IMR-90 (cell line): ENCODE measurements at regions not wholly inside any gene's neighbourhood (a gene's known extent, or its start where the extent isn't known, plus 50 kb on each side); places are given as distances from the start of the nearest gene placed in this dataset.
"Not testable (repeated sequence)": the region's sequence is repeated elsewhere in the genome, so short reads cannot be mapped to it uniquely, and the experiment has no call there.

Source experiments
- ATAC-seq: fragments of 200-7000 bp; cut with Tn5 transposase; 2 replicates; pipeline ENCODE4 v1.9.1; 2020; ENCODE audit warnings: low read depth, mild to moderate bottlenecking, moderate library complexity
- BruUV-seq: library from RNA; stranded (reverse); fragments of 400-500 nt; replicated peaks from 2 replicates; lab custom pipeline; 2021; lab: Mats Ljungman, UMichigan
- CTCF ChIA-PET: fragments of 300-600 bp; formaldehyde crosslinking; extraction: SDS; loops from one replicate; lab custom pipeline; 2021; ENCODE audit warnings: antibody characterized with exemption; lab: Yijun Ruan, JAX
- POLR2A ChIA-PET: fragments of 300-600 bp; sonication (Branson Sonifier 250); formaldehyde crosslinking; loops from one replicate; lab custom pipeline; 2022; ENCODE audit warnings: antibody characterized with exemption; ENCODE audit not compliant: unreplicated experiment; lab: Charles Lee
- DNase-seq: peaks from one replicate; pipeline ENCODE4 v3.0.0; 2013
- H2AFZ ChIP-seq: replicated peaks from 2 replicates; pipeline ENCODE3; 2013; ENCODE audit warnings: low read length, mild to moderate bottlenecking; ENCODE audit not compliant: poor library complexity
- H2AK5ac ChIP-seq: 2 replicates; pipeline ENCODE4 v1.6.1; 2013; ENCODE audit warnings: low read depth, low read length, inconsistent platforms
- H2AK9ac ChIP-seq: replicated peaks from 2 replicates; pipeline ENCODE3; 2013; ENCODE audit warnings: mild to moderate bottlenecking, low read depth, low read length, moderate library complexity; ENCODE audit not compliant: poor library complexity
- H2BK120ac ChIP-seq: 2 replicates; pipeline ENCODE4 v1.6.1; 2013; ENCODE audit warnings: low read depth, low read length, inconsistent platforms
- H2BK15ac ChIP-seq: 3 replicates; pipeline ENCODE4 v1.6.1; 2013; ENCODE audit warnings: low read depth, low read length, inconsistent platforms
- H2BK20ac ChIP-seq: 2 replicates; pipeline ENCODE4 v1.6.1; 2013; ENCODE audit warnings: low read depth, mild to moderate bottlenecking, inconsistent platforms, low read length, moderate library complexity
- H2BK5ac ChIP-seq: 2 replicates; pipeline ENCODE4 v1.6.1; 2013; ENCODE audit warnings: mild to moderate bottlenecking, low read depth, low read length, inconsistent platforms; ENCODE audit not compliant: poor library complexity, severe bottlenecking
- H3K14ac ChIP-seq: replicated peaks from 2 replicates; pipeline ENCODE4 v1.6.1; 2013; ENCODE audit warnings: low read depth, low read length, inconsistent platforms
- H3K18ac ChIP-seq: 2 replicates; pipeline ENCODE4 v1.6.1; 2013; ENCODE audit warnings: low read depth, low read length, control low read depth
- H3K23ac ChIP-seq: 2 replicates; pipeline ENCODE4 v1.6.1; 2013; ENCODE audit warnings: low read depth, low read length, inconsistent platforms
- H3K27ac ChIP-seq: 2 replicates; pipeline ENCODE4 v1.5.1; 2013; ENCODE audit warnings: mild to moderate bottlenecking, control low read depth, low read length; ENCODE audit not compliant: insufficient read depth
- H3K27me3 ChIP-seq: 2 replicates; pipeline ENCODE4 v1.6.1; 2013; ENCODE audit warnings: low read length; ENCODE audit not compliant: control insufficient read depth, insufficient read depth
- H3K36me3 ChIP-seq: 2 replicates; pipeline ENCODE4 v1.6.1; 2013; ENCODE audit warnings: low read length, mixed read lengths; ENCODE audit not compliant: control insufficient read depth, insufficient read depth
- H3K4ac ChIP-seq: 2 replicates; pipeline ENCODE4 v1.6.1; 2013; ENCODE audit warnings: low read depth, low read length, inconsistent platforms
- H3K4me1 ChIP-seq: 2 replicates; pipeline ENCODE4 v1.6.1; 2013; ENCODE audit warnings: low read length, mixed read lengths; ENCODE audit not compliant: control insufficient read depth, insufficient read depth
- H3K4me2 ChIP-seq: 2 replicates; pipeline ENCODE4 v1.6.1; 2013; ENCODE audit warnings: low read depth, mild to moderate bottlenecking, control low read depth, low read length, moderate library complexity
- H3K4me3 ChIP-seq: 2 replicates; pipeline ENCODE4 v1.5.1; 2013; ENCODE audit warnings: low read depth, mild to moderate bottlenecking, control low read depth, low read length, moderate library complexity; ENCODE audit not compliant: insufficient read depth
- H3K56ac ChIP-seq: 2 replicates; pipeline ENCODE4 v1.6.1; 2013; ENCODE audit warnings: low read length, inconsistent platforms; ENCODE audit not compliant: insufficient read depth; ENCODE audit errors: extremely low read depth
- H3K79me1 ChIP-seq, 2 experiments: 2 replicates each; pipeline ENCODE4 v1.6.1; 2013; ENCODE audit warnings: low read length in 2 of 2, inconsistent platforms in 1 of 2, low read depth in 1 of 2
- H3K9ac ChIP-seq: 2 replicates; pipeline ENCODE4 v1.6.1; 2013; ENCODE audit warnings: low read depth, low read length, control low read depth
- H3K9me1 ChIP-seq: 2 replicates; pipeline ENCODE4 v1.6.1; 2013; ENCODE audit warnings: low read length, inconsistent platforms; ENCODE audit not compliant: insufficient read depth
- H3K9me3 ChIP-seq: 2 replicates; pipeline ENCODE4 v1.6.1; 2013; ENCODE audit warnings: low read length; ENCODE audit not compliant: control insufficient read depth, insufficient read depth
- H4K20me1 ChIP-seq: 2 replicates; pipeline ENCODE4 v1.6.1; 2013; ENCODE audit warnings: low read length, inconsistent platforms; ENCODE audit not compliant: insufficient read depth
- H4K5ac ChIP-seq: 2 replicates; pipeline ENCODE4 v1.6.1; 2013; ENCODE audit warnings: mild to moderate bottlenecking, low read depth, low read length, control low read depth
- H4K8ac ChIP-seq, 2 experiments: 2 replicates each; pipeline ENCODE4 v1.6.1; 2013; ENCODE audit warnings: low read depth in 2 of 2, low read length in 2 of 2, control low read depth in 1 of 2, inconsistent platforms in 1 of 2
- H4K91ac ChIP-seq: 2 replicates; pipeline ENCODE4 v1.6.1; 2013; ENCODE audit warnings: low read depth, low read length, inconsistent platforms; ENCODE audit not compliant: insufficient read depth
- CHD1 ChIP-seq: IDR thresholded peaks from 2 replicates; pipeline ENCODE4 v1.6.1; 2012; ENCODE audit warnings: low read depth, low read length, improper control_type of control experiment
- FOS ChIP-seq: fragments of 150-350 bp; IDR thresholded peaks from 2 replicates; pipeline ENCODE4 v1.6.1; 2016; ENCODE audit warnings: low read depth, low read length
- MAFK ChIP-seq: IDR thresholded peaks from 2 replicates; pipeline ENCODE4 v1.6.1; 2012; ENCODE audit warnings: low read depth, low read length, improper control_type of control experiment
- MXI1 ChIP-seq: IDR thresholded peaks from 2 replicates; pipeline ENCODE4 v1.6.1; 2012; ENCODE audit warnings: low read depth, mild to moderate bottlenecking, low read length, moderate library complexity, borderline replicate concordance
- RAD21 ChIP-seq: IDR thresholded peaks from 2 replicates; pipeline ENCODE4 v1.6.1; 2012; ENCODE audit warnings: low read length, improper control_type of control experiment
- SMC3 ChIP-seq: fragments of 150-350 bp; IDR thresholded peaks from 2 replicates; pipeline ENCODE4 v1.6.1; 2016; ENCODE audit warnings: low read depth, mild to moderate bottlenecking, antibody characterized with exemption, low read length, moderate library complexity
- WGBS, 2 experiments: methylation state at CpG; one replicate each; pipeline versions ENCODE4 v1.1.5 to v1.1.7; 2013; ENCODE audit warnings: missing lambda C conversion rate in 2 of 2; ENCODE audit not compliant: insufficient read length in 1 of 2; ENCODE audit errors: extremely low coverage in 2 of 2; 5-methylcytosine and 5-hydroxymethylcytosine counted together
- dilution Hi-C: fragments of 300-500 bp; cut with HindIII; formaldehyde crosslinking; loops from one replicate; pipeline ENCODE4 v1.14.3; 2018; ENCODE audit warnings: low sequenced_read_pairs; ENCODE audit not compliant: unreplicated experiment
- in situ Hi-C: fragments of 300-500 bp; cut with MboI; formaldehyde crosslinking; loops from 3 replicates; pipeline ENCODE4 v1.14.3; 2019; ENCODE audit warnings: low sequenced_read_pairs, inconsistent platforms, mixed read lengths
- intact Hi-C: fragments of 100-400 bp; cut with micrococcal nuclease; formaldehyde crosslinking; loops from 2 replicates; pipeline ENCODE4 v1.10.0; 2022
- TF ChIP-seq, protein P1 (sequence below): fragments of 150-350 bp; IDR thresholded peaks from 2 replicates; pipeline ENCODE4 v1.6.1; 2016; ENCODE audit warnings: low read depth, mild to moderate bottlenecking, low read length, moderate library complexity, borderline replicate concordance

DNA sequence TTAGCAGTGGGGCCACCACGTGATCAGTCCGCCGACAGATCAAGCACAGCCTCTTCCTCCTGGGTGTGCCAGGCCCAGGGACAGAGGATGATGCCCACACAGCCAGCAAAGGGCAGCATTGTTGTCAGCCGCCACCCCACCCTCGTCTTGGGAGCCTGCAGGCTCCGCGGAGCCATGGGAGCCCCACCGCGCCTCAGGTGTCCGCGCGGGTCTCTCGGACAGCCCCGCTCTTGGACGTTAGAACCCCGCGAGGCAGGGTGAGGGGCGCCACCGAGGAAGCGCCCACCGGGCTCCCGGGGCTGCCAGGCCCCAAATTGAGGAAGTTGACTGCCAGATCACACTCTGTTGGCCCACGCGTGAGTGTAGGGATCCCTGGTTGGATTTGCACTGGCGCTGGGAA, 83.9 kb upstream of the MS4A8 start:
- Histone ChIP-seq H3K36me3 (no peaks in the 10 kb centered on the region), H4K8ac (no peak overlapping the region), H3K4ac (no peak overlapping the region), H3K56ac (no peak overlapping the region), H2BK120ac (no peak overlapping the region), H3K18ac (no peak overlapping the region), H3K4me3 (no peak overlapping the region), H3K14ac (no peak overlapping the region), H2AFZ (no peak overlapping the region), H3K27me3 (no peaks in the 10 kb centered on the region), H3K9me3 (no peaks in the 10 kb centered on the region), H3K4me1 (no peaks in the 10 kb centered on the region), H2AK9ac (no peak overlapping the region), H4K5ac (no peak overlapping the region), H2BK15ac (no peak overlapping the region), H2BK20ac (no peak overlapping the region), H3K4me2 (no peak overlapping the region), H3K23ac (no peak overlapping the region), H3K9ac (no peak overlapping the region), H3K27ac (no peak overlapping the region), H3K9me1 (no peaks in the 10 kb centered on the region), H2AK5ac (no peak overlapping the region), H2BK5ac (no peak overlapping the region), H3K79me1 (no peaks in the 10 kb centered on the region), H4K20me1 (no peaks in the 10 kb centered on the region), H4K91ac (no peak overlapping the region)
- 72% methylated on average over 13 of the region's 25 CpGs; no CpG with 5 or more reads in 1 of the 2 experiments for WGBS, 2 experiments
- no TSS peak for BruUV-seq
- intact Hi-C loops: loop anchor here (10.0 kb wide), 1 partner anchor 351 kb away; no protein-coding TSS in a partner anchor
- DNase-seq (no peak), ATAC-seq (no peak)
- dilution Hi-C loops: no loop called here
- POLR2A ChIA-PET: no interaction called here
- in situ Hi-C loops: no loop called here
- CTCF ChIA-PET: no interaction called here
- TF ChIP-seq FOS: no peak
- no peak for TF ChIP-seq MAFK
- no peak for TF ChIP-seq RAD21
- TF ChIP-seq SMC3: no peak
- TF ChIP-seq, protein P1, sequence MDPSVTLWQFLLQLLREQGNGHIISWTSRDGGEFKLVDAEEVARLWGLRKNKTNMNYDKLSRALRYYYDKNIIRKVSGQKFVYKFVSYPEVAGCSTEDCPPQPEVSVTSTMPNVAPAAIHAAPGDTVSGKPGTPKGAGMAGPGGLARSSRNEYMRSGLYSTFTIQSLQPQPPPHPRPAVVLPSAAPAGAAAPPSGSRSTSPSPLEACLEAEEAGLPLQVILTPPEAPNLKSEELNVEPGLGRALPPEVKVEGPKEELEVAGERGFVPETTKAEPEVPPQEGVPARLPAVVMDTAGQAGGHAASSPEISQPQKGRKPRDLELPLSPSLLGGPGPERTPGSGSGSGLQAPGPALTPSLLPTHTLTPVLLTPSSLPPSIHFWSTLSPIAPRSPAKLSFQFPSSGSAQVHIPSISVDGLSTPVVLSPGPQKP: no peak
- TF ChIP-seq CHD1: no peak
- no peak for TF ChIP-seq MXI1

DNA sequence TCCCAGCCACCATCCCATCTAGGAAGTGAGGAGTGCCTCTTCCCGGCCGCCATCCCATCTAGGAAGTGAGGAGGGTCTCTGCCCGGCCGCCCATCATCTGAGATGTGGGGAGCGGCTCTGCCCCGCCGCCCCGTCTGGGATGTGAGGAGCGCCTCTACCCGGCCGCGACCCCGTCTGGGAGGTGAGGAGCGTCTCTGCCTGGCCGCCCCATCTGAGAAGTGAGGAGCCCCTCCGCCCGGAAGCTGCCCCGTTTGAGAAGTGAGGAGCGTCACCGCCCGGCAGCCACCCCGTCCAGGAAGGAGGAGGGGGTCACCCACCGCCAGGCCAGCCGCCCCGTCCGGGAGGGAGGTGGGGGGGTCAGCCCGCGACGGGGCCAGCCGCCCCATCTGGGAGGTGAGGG, 77.5 kb upstream of the MS4A8 start:
- H3K4me1 ChIP-seq, H2BK120ac ChIP-seq, CTCF ChIA-PET, H4K91ac ChIP-seq, H4K5ac ChIP-seq, H3K9me1 ChIP-seq, H3K36me3 ChIP-seq, H3K56ac ChIP-seq, H2BK15ac ChIP-seq, in situ Hi-C loops, dilution Hi-C loops, H4K8ac ChIP-seq, H3K9ac ChIP-seq, H3K27me3 ChIP-seq, POLR2A ChIA-PET, H2AK5ac ChIP-seq, H2BK5ac ChIP-seq, H2AK9ac ChIP-seq, H3K4me2 ChIP-seq, H3K79me1 ChIP-seq, BruUV-seq, H3K27ac ChIP-seq, intact Hi-C loops, H2BK20ac ChIP-seq, DNase-seq, H3K18ac ChIP-seq, H4K20me1 ChIP-seq, H3K14ac ChIP-seq, H3K9me3 ChIP-seq, H3K23ac ChIP-seq, H3K4ac ChIP-seq, H3K4me3 ChIP-seq, ATAC-seq, H2AFZ ChIP-seq: not testable (repeated sequence)
- WGBS, 2 experiments: 100% methylated on average over 4 of the region's 30 CpGs; no CpG with 5 or more reads in 1 of the 2 experiments
